Upper lobe of left lung (tissue), 4 donors: ENCODE measurements at regions not wholly inside any gene's neighbourhood (a gene's known extent, or its start where the extent isn't known, plus 50 kb on each side); places are given as distances from the start of the nearest gene placed in this dataset.

Source experiments
- CTCF ChIP-seq, 6 experiments: fragments of 450-650 bp in 4 of 6; fragments of 200-600 bp in 2 of 6; sonication (generic) in 2 of 6; IDR thresholded peaks; one replicate each; pipeline ENCODE4 v1.5.1; 2016 to 2019; ENCODE audit warnings: antibody characterized with exemption in 6 of 6
- POLR2A ChIP-seq, 4 donors: fragments of 450-650 bp; IDR thresholded peaks; one replicate each; pipeline ENCODE4 v1.5.1; 2016 to 2017; ENCODE audit warnings: antibody characterized with exemption in 4 of 4, mild to moderate bottlenecking in 2 of 4

GRCh38 chr18:2478662-2479061 is 92.6 kb downstream of the METTL4 start:
- TF ChIP-seq CTCF (IDR thresholded peaks at IDR 0.05) = no peak
- TF ChIP-seq POLR2A (IDR thresholded peaks at IDR 0.05) = no peak
